ENCODE measurements at regions not wholly inside any gene's neighbourhood (a gene's known extent, or its start where the extent isn't known, plus 50 kb on each side); places are given as distances from the start of the nearest gene placed in this dataset.
"Not testable (repeated sequence)": the region's sequence is repeated elsewhere in the genome, so short reads cannot be mapped to it uniquely, and the experiment has no call there.

DNA sequence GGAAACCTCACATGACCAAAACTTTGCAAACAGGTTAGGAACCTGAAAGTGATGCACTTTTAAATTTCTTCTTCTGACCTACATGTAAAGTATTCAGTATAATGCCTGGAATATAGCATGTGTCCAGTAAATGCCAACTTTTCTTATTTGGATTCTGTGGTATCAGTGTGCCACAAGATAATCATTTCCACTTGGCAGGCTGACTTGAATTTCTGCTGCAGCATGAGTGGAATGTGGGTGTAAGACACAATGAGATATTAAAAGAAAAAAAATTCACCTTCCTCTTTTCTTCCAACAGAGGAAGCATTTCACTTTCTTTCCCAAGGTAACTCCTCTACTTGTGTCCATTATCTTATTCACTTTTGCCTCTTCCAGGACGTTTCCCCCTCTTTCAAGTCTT, 141.9 kb upstream of the PRKD1 start:
- no peak for DNase-seq (ENCODE audit: low spot score)

DNA sequence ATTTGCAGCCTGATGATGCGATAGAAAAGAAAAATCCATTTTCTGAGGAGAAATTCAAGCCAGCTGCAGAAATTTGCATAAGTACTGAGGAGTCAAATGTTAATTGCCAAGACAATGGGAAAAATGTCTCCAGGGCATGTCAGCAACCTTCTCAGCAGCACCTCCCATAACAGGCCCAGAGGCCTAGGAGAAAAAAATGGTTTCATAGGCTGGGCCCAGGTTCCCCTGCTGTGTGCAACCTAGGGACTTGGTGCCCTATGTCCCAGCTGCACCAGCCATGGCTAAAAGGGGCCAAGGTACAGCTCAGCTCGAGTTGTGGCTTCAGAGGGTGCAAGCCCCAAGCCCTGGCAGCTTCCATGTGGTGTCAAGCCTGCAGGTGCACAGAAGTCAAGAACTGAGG, 144.8 kb upstream of the PRKD1 start:
- not testable (repeated sequence) for DNase-seq (ENCODE audit: low spot score)

DNA sequence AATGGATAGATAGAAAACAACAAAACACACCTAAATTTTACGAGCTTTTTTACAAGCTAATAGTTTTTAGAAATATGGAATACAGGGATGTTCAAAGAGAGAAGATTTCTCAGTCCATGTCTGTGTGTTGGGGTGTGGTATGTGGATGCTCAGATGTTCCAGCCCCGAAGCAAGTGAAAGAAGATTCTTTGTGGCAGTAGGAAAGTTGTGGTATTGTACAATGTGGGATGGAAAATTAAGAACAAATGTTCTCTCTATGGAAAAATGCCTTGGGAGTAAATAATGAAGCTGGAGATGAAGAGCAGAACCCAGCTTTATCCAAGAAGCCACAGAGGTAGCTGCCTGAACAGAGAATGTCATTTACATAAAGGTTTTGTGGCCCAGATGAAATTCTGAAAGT, 150.3 kb upstream of the PRKD1 start:
- no peak for DNase-seq (ENCODE audit: low spot score)

DNA sequence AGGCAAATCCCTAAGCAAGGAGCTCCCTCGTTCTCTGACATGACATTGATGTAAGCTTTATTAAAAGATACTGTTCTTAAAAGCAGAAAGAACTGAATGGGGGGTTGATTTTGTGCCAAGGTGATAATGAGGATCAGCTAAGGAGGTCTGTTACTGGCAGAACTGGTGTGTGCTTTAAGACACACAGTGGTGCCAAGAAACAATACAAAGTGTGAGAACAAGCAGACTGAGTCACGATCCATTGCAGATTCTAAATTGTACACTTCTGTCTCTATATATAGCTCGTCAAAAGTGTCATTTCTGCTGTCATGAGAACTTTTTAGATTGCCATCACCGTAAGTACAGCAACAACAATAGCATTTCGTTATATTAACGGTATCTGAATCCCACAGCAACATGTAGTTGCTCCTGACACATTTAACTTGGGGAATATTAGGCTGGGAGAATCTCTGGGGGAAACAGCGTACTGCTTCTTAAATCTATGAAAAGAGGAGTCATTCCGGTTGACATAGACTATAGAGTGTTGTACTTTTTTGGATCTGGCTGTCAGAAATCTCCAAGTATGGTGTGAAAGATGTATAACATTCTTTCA, 151.3 kb upstream of the PRKD1 start:
- DNase-seq (ENCODE audit: low spot score) = no peak

DNA sequence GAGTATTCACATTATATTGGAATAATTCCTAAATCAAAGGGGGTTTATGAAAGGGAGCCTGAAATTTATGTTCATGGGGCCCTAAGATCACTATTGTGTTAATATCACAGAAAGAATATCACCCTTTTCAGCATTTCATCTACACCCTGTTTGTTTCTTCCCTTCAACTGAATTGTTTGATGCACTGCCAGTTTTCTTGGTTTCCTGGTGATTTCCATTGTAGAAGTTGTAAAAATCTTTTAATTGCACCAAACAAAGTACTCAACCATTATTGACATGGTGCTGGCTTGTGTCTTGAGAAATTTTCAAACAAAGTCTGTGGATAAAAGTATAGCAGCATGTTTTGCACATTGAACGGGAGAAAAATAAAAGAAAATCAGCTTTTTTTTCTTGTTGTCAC, 154.8 kb upstream of the PRKD1 start:
- no peak for DNase-seq (ENCODE audit: low spot score)

DNA sequence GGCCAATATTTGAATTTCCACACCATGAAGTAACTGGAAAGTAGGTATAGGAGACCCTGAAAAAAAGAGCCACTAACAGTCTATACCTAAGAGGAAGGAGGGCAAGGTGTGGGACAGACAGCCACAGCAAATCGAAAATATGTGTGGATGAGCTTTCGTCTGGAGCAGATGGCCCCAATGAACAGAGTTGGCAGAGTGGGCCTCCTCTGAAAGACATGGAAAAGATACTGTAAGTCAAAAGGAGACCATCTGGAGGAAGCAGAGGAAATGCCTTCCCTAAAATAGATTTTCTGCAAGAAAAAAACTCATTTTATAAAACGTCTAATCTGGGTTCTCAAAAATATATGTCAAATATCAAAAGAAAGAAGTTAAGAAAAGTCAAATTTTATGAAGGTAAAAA, 157.2 kb upstream of the PRKD1 start:
- no peak for DNase-seq (ENCODE audit: low spot score)

DNA sequence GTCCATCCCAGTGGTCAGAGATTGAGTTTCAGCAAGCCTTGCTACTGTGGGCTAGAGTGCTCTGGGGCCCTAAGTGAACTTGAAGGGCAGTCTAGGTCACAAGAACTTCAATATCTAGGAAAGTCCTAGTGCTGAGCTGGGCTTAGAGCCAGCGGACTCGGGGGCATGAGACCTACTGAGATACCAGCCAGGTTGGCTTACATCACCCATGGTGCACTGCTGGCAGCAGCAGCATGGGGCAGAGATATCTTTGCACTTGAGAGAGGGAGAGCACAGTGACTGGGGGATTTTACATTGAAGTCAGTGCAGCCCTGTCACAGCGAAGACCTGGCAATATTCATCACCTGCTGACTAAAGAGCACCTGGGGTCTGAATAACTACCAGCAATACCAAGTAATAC, 158.3 kb upstream of the PRKD1 start:
- DNase-seq (ENCODE audit: low spot score) = no peak

DNA sequence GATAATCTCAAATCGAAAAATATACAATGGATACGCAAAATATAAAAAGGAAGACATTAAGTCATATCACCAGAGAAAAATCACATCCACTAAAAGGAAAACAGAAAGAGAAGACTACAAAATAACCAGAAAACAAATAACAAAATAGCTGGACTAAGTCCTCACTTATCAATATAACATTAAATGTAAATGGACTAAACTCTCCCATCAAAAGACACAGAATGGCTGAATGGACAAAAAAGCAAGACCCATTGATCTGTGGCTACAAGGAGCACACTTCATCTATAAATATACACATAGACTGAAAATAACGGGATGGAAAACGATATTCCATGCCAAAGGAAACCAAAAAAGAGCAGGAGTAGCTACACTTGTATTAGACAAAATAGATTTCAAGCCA, 161.0 kb upstream of the PRKD1 start:
- no peak for DNase-seq (ENCODE audit: low spot score)

DNA sequence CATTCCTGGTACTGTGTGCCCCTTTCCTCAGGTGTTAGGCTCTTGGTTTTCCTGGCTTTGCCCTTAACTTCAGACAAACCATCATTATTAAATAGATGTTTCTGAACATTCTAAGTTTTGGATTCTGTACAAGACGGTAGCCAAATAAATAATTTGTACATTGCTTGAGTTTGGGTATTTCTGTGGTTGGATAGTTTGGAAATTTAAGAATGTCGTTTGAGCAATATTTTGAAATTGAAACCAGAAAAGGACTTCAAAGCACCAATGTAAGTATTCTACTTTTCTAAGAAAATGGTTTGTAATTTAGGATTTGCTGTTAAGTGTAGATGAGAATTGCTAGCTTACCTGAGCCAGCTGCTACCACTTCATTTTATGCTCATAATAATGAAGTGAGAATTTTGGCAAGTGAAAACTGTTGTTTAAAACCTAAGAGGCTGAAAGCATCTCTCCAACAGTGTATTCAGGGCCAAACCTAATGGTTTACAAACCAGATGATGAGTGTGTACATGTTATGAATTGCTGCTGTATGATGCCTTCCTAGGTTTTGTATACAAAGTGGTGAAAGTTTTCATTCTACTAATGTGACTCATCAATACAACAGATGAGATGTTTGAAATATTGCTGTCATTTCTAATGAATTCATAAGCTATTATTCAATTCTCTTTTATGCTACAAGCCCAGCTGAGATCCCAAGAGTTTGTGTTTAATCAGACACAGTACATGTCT, 181.5 kb upstream of the PRKD1 start:
- no peak for DNase-seq (ENCODE audit: low spot score)

DNA sequence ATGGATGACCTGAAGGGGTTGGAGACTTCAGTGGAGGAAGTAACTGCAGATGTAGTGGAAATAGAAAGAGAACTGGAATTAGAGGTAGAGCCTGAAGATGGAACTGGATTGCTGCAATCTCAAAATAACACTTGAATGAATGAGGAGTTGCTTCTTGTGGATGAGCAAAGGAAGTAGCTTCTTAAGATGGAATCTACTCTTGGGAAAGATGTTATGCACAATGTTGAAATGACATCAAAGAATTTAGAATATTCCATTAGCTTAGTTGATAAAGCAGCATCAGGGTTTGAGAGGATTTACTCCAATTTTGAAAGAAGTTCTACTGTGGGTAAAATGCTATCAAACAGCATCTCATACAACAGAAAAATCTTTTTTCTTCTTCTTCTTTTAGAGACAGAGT, 186.4 kb upstream of the PRKD1 start:
- DNase-seq (ENCODE audit: low spot score) = no peak

DNA sequence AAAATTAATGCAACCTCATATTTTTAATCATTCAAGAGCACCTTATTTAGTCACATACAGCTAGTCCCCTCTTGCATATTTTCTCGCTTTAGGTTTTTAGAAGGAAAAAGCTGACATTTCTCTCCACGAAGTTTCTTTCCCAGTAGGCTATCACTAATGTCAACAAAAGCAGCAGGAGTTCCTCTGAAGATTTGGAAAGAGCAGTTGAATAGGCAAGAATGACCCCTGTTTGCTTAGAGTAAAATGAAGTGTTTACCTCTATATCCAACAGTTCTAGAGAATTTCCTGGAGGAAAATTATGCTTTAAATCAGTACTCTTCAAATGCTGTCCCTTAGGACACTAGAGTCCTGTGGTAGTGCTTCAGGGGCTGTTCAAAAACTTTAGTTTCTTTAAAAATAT, 188.1 kb upstream of the PRKD1 start:
- no peak for DNase-seq (ENCODE audit: low spot score)

DNA sequence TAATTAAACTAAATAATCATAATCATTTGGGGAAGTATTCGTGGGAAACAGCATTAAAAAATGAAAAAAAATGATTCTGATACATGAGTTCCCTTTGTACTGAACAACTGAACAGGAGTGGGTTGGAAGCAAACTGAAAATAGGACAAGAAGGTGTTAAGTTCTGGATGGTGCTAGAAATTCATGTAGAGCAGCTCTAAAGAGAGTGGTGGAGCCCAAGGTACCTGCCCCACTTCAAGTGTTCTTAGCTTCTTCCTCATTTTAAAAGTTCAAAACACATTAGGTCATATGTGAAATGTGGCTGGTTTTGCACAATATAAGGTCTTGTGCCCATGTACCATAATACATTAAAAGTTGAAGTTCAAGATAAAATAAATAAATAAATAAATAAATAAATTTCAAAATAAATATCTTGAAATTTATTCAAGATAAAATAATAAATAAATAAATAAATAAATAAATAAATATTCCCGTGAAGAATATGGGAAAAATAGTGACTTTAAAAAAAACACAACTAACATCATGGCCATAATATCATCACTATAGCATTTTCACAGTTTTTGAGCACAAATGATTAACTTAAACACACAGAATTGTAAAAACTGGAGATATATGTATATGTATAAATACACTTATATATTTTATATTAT, 191.5 kb upstream of the PRKD1 start:
- DNase-seq (ENCODE audit: low spot score) = no peak

DNA sequence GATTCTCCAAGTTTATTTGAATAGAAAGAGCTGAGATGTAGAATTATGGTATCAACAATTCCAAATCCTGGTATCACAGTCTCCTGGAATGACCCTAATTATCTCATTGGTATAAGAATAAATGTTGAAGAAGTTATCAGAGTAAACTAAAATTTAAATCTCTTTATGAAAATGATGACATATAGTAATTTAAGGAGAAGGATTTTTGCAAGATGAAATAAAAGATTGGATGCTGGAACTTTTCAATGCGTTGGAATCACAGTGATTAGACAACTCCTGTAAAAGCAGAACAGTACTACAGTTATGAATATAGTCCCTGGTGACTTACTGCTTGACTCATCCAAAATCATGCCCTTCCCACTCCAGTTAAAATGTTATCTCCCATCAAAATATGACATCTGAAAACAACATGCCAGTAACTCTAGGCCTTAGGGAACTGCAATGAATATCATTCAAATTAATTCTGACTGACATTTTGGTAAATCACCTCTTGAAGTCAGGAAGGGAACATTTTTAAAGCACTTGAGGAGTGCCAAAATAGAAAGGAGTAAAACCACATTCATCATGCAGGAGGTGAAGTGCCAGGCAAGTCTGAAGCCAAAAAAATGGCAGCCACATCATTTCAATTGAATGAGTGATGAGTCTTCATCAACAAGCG, 197.8 kb upstream of the PRKD1 start:
- DNase-seq (ENCODE audit: low spot score) = no peak

DNA sequence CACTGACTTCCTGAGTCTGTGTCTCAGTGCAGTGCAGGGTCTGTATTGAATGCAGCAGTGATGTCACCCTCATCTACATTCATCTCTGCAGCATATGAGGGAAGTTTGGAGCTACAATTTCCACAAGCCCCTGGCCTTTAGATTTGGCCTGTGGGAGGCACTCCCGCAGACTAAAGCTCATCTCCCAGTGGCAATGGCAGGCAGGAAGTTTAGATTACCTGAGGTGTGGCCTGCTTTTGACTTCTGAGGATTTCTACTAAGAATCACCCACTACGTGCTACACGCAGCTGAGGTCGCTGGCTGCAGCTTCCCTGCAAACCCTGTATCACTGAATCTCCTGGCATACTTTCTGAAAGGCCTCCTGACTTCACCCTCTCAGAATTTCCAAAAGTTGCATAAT, 202.2 kb upstream of the PRKD1 start:
- DNase-seq (ENCODE audit: low spot score) = no peak

DNA sequence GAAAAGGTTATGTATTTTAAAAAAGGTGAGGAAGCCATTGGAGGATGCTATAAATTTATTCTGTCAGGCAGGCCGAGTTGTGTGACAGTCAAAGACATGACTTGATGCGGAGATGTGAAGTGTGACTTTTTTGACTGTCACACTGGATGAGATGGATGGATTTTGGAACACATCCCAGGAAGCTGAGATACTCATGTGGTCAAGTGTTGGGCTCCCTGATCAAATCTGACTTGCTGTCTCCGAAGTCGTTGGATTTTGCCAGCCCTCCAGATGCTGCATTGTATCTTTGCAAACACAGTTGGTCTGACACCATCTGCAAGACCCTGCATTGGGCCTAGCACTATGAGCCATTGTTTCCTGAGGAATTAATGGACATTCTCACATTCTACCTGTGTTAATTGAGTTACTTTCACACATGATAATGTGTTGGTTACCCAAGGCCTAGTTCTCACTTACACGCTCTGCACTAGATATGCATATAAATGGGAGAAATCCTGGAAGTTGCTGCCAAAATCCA, 204.0 kb upstream of the PRKD1 start:
- DNase-seq (ENCODE audit: low spot score) = no peak

DNA sequence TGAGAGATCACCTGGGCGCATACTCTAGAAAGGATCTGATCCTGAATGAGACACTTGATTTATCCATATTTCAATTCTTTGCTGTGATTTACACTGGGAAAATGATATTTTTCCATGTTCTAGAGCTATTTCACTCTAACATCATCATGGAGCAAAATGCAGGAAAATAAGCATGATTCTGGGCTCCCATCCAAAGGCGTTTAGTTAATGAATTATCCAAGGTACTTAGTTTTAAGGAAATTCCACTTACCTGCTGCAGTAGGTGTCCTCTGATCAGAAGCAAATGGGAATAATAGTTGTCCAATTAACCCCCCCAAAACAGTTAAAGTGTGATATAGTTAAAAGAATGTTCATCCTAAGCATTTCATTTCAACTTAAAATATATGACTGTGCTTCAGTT, 204.5 kb upstream of the PRKD1 start:
- no peak for DNase-seq (ENCODE audit: low spot score)

DNA sequence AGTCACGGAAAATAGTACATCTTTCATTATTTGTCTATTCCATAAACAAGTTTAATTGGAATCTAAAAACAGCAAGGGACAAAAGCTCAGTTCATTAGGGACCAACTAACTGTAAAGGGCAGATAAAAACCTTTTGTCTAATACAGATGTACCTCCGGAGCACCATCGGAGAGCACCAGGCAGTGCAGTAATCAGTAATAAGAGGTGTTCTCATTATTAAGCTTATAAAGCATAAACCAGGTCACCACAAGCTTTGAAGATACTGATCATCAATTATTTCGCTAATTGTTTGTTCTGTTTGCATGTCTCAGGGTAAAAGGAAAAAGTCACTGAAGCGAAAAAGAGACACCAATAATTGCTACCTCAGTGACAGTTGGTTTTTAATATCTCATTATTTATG, 207.3 kb upstream of the PRKD1 start:
- no peak for DNase-seq (ENCODE audit: low spot score)

DNA sequence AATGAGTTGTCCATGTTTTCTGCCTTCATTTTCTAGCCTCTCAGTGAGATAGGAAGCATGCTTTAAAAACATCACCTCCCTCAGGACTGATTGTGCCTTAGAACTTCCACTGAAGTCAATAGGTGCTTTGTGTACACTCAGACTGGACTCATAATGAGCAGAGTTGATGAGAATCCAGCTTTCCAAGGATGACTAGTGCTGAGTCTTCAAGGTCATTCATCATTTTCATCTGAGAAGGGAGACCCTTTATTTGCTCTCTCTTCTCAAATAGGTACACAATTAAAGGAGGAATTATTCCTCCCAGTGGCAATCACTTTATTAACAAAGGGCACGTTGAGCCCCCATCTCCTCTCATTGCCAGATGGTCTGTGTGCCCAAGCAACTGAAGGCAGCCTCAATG, 210.9 kb upstream of the PRKD1 start:
- no peak for DNase-seq (ENCODE audit: low spot score)

DNA sequence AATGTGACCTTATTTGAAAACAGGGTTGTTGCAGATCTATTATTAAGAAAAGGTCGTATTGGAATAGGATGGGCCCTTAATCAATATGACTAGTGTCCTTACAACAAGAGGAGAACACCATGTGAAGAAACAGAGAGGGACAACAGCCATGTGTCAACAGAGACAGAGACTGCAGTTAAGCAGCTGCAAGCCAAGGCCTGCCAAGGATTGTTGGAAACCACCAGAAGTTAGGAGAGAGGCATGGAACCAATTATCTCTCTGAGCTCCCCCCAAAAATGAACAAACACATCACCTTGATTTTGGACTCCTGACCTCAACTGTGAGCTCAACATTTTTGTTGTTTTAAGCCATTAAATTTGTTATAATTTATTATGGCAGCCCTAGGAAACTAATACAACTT, 214.6 kb upstream of the PRKD1 start:
- no peak for DNase-seq (ENCODE audit: low spot score)

DNA sequence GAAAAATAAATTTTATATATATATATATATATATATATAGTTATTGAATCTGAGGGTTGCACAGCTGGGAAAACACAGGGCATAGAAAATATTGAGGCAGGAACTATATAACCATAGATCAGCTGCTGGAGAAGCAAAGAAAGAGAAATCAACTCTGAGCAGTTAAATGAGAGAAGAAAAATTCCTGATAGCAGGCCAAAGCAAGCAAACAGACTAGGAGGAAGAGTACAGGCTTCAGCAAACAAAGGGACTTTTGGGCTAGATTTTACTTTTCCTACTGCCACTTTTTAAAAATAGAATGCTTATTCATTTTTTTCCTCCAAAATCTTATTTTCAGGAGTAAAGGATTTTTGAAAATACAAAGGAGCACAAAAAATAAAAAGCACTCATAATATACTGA, 216.0 kb upstream of the PRKD1 start:
- no peak for DNase-seq (ENCODE audit: low spot score)

DNA sequence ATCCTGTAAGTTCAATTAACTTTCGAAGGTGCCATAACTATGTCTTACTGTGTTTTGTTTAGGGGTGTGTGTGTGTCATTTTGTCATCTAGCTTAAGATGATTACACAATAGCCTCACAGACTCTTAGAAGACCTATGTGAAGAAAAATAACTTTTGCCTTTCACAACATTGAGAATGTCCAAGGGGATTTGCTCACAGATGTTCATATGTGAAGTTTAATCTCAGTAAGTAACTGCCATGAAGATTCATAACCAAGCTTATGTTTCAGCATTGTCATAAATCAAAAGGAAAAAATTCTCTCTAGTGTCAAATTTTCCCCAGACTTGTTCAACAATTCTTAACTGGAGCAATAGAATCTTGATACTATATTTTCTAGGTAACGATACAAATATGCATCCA, 226.1 kb upstream of the PRKD1 start:
- no peak for DNase-seq (ENCODE audit: low spot score)

DNA sequence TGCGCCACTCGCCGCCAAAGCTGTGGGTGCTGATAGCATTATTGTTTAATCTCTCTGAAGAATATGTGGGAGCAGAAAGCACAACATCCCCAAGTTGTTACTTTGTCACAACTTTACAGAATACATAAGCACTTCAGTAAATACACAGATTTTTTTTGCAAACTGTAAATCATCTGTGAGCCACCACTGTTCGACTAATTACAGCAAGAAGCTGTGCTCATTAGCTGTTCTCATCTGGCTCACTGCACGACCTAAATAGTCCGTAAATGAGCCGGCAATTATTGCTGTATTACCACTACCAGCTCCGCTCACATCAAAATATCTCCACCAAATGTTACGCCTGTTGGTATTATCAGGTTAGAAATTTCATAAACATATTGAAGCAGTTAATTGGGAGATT, 228.9 kb upstream of the PRKD1 start:
- DNase-seq (ENCODE audit: low spot score) = no peak

DNA sequence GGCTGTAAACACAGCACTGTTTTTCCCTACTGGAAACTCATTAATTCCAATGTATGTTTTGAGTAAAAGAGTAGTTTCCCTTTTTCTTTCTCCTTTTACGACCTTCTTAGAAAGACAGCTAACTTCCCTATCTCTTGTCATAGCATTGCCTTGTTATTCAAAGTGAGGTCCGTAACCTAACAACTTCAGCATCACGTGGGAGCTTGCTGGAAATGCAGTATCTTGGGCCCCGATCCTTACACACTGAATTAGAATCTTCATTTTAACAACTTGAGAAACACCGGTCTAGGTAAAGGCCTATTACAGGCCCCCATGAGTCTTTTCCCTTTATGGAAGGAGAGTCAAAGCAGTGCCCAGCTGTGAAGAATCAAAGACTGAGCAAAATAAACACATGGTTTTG, 230.7 kb upstream of the PRKD1 start:
- DNase-seq (ENCODE audit: low spot score) = no peak
